HG02973 (cell line): ENCODE measurements at regions not wholly inside any gene's neighbourhood (a gene's known extent, or its start where the extent isn't known, plus 50 kb on each side); places are given as distances from the start of the nearest gene placed in this dataset.
"Not testable (repeated sequence)": the region's sequence is repeated elsewhere in the genome, so short reads cannot be mapped to it uniquely, and the experiment has no call there.

ENCODE experiments used
- ATAC-seq: cut with Tn5 transposase; IDR thresholded peaks from one replicate; pipeline ENCODE4 v1.9.1; 2021; ENCODE audit warnings: moderate library complexity; ENCODE audit not compliant: unreplicated experiment

GRCh38 chr4:36587909-36588472 is 306.6 kb downstream of the DTHD1 start:
- no peak for ATAC-seq

- no peak for ATAC-seq
Observed at GRCh38 chr4:36590343-36590742, 308.9 kb downstream of the DTHD1 start.

- no peak for ATAC-seq
Observed at GRCh38 chr4:36601864-36602495, 320.6 kb downstream of the DTHD1 start.

- ATAC-seq: no peak
Observed at GRCh38 chr4:36609661-36610060, 328.2 kb downstream of the DTHD1 start.

- ATAC-seq: no peak
Observed at GRCh38 chr4:36610628-36611027, 329.2 kb downstream of the DTHD1 start.

- not testable (repeated sequence) for ATAC-seq
Observed at GRCh38 chr4:36613142-36613541, 331.7 kb downstream of the DTHD1 start.

GRCh38 chr4:36614011-36614410 is 332.6 kb downstream of the DTHD1 start:
- no peak for ATAC-seq

- ATAC-seq: no peak
Observed at GRCh38 chr4:36618102-36618501, 336.7 kb downstream of the DTHD1 start.

GRCh38 chr4:36624030-36624429 is 342.6 kb downstream of the DTHD1 start:
- ATAC-seq: no peak

- no peak for ATAC-seq
Observed at GRCh38 chr4:36638273-36638811, 356.9 kb downstream of the DTHD1 start.

- ATAC-seq: no peak
Observed at GRCh38 chr4:36640876-36641275, 359.5 kb downstream of the DTHD1 start.

- peak; percentile 99 for ATAC-seq
Observed at GRCh38 chr4:36651253-36651652, 369.8 kb downstream of the DTHD1 start.

- no peak for ATAC-seq
Observed at GRCh38 chr4:36652857-36653256, 371.4 kb downstream of the DTHD1 start.

- ATAC-seq: no peak
Observed at GRCh38 chr4:36665985-36666527, 384.6 kb downstream of the DTHD1 start.

GRCh38 chr4:36675436-36675835 is 394.0 kb downstream of the DTHD1 start:
- no peak for ATAC-seq

- ATAC-seq: no peak
Observed at GRCh38 chr4:36676139-36677050, 395.0 kb downstream of the DTHD1 start.

- ATAC-seq: no peak
Observed at GRCh38 chr4:36677112-36677511, 395.7 kb downstream of the DTHD1 start.

GRCh38 chr4:36677874-36678273 is 396.5 kb downstream of the DTHD1 start:
- no peak for ATAC-seq

- no peak for ATAC-seq
Observed at GRCh38 chr4:36687681-36688080, 406.3 kb downstream of the DTHD1 start.

- no peak for ATAC-seq
Observed at GRCh38 chr4:36692586-36692985, 411.2 kb downstream of the DTHD1 start.

- ATAC-seq: no peak
Observed at GRCh38 chr4:36702245-36702644, 420.8 kb downstream of the DTHD1 start.
